HG03460 (cell line): ENCODE measurements at regions not wholly inside any gene's neighbourhood (a gene's known extent, or its start where the extent isn't known, plus 50 kb on each side); places are given as distances from the start of the nearest gene placed in this dataset.
"Not testable (repeated sequence)": the region's sequence is repeated elsewhere in the genome, so short reads cannot be mapped to it uniquely, and the experiment has no call there.

Experiments
- ATAC-seq: cut with Tn5 transposase; IDR thresholded peaks from one replicate; pipeline ENCODE4 v1.9.1; 2021; ENCODE audit not compliant: unreplicated experiment

- no peak for ATAC-seq
Observed at GRCh38 chr15:75100679-75101078, 77.3 kb downstream of the PPCDC start.

- no peak for ATAC-seq
Observed at GRCh38 chr15:75104804-75105557, 81.6 kb downstream of the PPCDC start.

GRCh38 chr15:75107516-75107907 is 84.1 kb downstream of the PPCDC start:
- ATAC-seq, result no peak

- ATAC-seq, result peak; percentile 41
Observed at GRCh38 chr15:75107908-75108838, 84.8 kb downstream of the PPCDC start.

- ATAC-seq, result no peak
Observed at GRCh38 chr15:75109021-75109735, 85.8 kb downstream of the PPCDC start.

- no peak for ATAC-seq
Observed at GRCh38 chr15:75109736-75110130, 86.3 kb downstream of the PPCDC start.

GRCh38 chr15:75112278-75112847 is 89.0 kb downstream of the PPCDC start:
- no peak for ATAC-seq

- peak; percentile 44 for ATAC-seq
Observed at GRCh38 chr15:75112848-75113492, 88.7 kb upstream of the C15orf39 start.

GRCh38 chr15:75114327-75114726 is 87.4 kb upstream of the C15orf39 start:
- no peak for ATAC-seq

- ATAC-seq, result no peak
Observed at GRCh38 chr15:75114796-75115195, 86.9 kb upstream of the C15orf39 start.

GRCh38 chr15:75115411-75115913 is 86.2 kb upstream of the C15orf39 start:
- not testable (repeated sequence) for ATAC-seq

GRCh38 chr15:75116143-75116542 is 85.5 kb upstream of the C15orf39 start:
- not testable (repeated sequence) for ATAC-seq

- ATAC-seq, result no peak
Observed at GRCh38 chr15:75117993-75118392, 83.7 kb upstream of the C15orf39 start.

GRCh38 chr15:75119312-75119711 is 82.4 kb upstream of the C15orf39 start:
- not testable (repeated sequence) for ATAC-seq

GRCh38 chr15:75121491-75121890 is 80.2 kb upstream of the C15orf39 start:
- no peak for ATAC-seq

- no peak for ATAC-seq
Observed at GRCh38 chr15:75123395-75123794, 78.3 kb upstream of the C15orf39 start.

GRCh38 chr15:75124278-75124677 is 77.4 kb upstream of the C15orf39 start:
- not testable (repeated sequence) for ATAC-seq

GRCh38 chr15:75125935-75126334 is 75.7 kb upstream of the C15orf39 start:
- no peak for ATAC-seq

GRCh38 chr15:75126864-75127580 is 74.7 kb upstream of the C15orf39 start:
- ATAC-seq, result no peak

GRCh38 chr15:75129788-75130187 is 71.9 kb upstream of the C15orf39 start:
- ATAC-seq, result no peak
